ENCODE measurements at regions not wholly inside any gene's neighbourhood (a gene's known extent, or its start where the extent isn't known, plus 50 kb on each side); places are given as distances from the start of the nearest gene placed in this dataset.

DNA sequence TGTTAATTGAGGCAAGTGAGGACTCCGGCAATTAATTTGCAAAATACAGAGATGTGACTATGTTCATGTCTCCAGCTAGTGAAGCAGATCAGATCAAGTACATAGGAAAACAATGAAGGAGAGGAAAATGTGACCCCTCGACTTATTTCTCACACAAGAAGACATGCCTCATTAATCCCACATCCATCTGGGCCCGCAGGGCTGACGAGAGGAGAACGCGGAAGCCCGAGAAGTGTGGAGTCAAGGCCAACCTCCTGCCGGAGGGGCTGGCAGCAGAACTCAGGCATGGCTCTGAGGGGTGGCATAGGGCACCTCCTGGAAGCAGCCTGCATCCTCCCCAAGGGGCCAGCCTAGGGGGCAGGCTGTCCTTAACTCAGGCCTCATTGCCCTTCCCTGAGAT lies 54.4 kb downstream of the ZNF503 start:
- Histone ChIP-seq H3K4me3 (ENCODE audit: insufficient read depth, low read depth, low read length) (no peak overlapping the region), H3K36me3 (replicated peaks; ENCODE audit: control insufficient read depth, insufficient read depth, low read length) (no peaks in the 10 kb centered on the region), H3K27me3 (ENCODE audit: control insufficient read depth, insufficient read depth, low read length) (no peaks in the 10 kb centered on the region)
- no peak for DNase-seq

- Histone ChIP-seq H3K4me3 (ENCODE audit: insufficient read depth, low read depth, low read length) (no peak overlapping the region), H3K36me3 (replicated peaks; ENCODE audit: control insufficient read depth, insufficient read depth, low read length) (no peaks in the 10 kb centered on the region), H3K27me3 (ENCODE audit: control insufficient read depth, insufficient read depth, low read length) (no peaks in the 10 kb centered on the region)
- DNase-seq = no peak
These were observed 55.8 kb downstream of the ZNF503 start for GRCh38 chr10:75345738-75346137.

DNA sequence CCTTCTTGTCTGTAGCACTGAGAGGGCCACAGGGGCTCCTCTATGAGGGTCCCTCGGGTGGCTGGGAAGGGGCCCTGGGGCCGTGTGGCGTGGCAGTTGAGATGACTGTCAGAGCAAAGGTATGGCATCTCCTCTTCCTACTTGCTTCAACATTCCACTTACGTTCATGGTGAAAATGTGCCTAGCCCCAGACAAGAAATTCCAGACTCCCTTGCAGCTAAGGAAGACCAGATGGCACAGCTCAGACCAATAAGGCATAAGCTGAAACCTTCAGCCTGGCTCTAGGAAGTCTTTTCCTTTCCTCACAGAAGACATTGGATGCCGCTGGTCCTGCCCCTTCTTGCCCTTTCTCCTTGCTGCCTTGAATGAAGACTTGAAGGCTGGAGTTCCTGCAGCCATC lies 57.4 kb downstream of the ZNF503 start:
- peak; percentile 8 for DNase-seq
- Histone ChIP-seq H3K27me3 (ENCODE audit: control insufficient read depth, insufficient read depth, low read length) (no peaks in the 10 kb centered on the region), H3K4me3 (ENCODE audit: insufficient read depth, low read depth, low read length) (no peak overlapping the region), H3K36me3 (replicated peaks; ENCODE audit: control insufficient read depth, insufficient read depth, low read length) (no peaks in the 10 kb centered on the region)

GRCh38 chr10:75342397-75342796 lies 59.2 kb downstream of the ZNF503 start:
- DNase-seq = peak; percentile 67

DNA sequence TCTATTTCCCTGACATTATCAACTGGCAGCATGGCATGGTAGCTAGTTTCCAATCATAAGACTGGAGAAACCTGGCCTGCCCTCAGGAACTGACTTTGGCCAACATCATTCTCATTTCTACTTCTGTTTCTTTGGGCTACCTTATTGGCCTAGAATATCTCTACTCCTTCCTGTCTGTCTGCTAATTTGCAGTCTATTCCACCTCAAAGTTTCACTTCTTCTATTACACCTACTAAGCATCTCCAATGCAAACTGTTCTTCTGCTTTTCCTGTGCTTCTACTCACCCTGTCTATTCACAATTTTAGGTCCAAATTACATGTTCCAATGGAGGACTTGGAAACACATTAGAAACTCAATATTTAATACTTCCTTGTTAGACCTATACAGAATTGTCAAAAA lies 65.6 kb downstream of the ZNF503 start:
- Histone ChIP-seq H3K4me3 (ENCODE audit: insufficient read depth, low read depth, low read length) (no peak overlapping the region), H3K36me3 (replicated peaks; ENCODE audit: control insufficient read depth, insufficient read depth, low read length) (no peaks in the 10 kb centered on the region), H3K27me3 (ENCODE audit: control insufficient read depth, insufficient read depth, low read length) (no peaks in the 10 kb centered on the region)
- no peak for DNase-seq

More at GRCh38 chr10:75342397-75342796, 59.2 kb downstream of the ZNF503 start:
- no peak overlapping the region for H3K4me3 ChIP-seq (ENCODE audit: insufficient read depth, low read depth, low read length)
- H3K27me3 ChIP-seq (ENCODE audit: control insufficient read depth, insufficient read depth, low read length) = no peaks in the 10 kb centered on the region
- H3K36me3 ChIP-seq (replicated peaks; ENCODE audit: control insufficient read depth, insufficient read depth, low read length) = no peaks in the 10 kb centered on the region

GRCh38 chr10:75335191-75335590 lies 66.4 kb downstream of the ZNF503 start:
- Histone ChIP-seq H3K27me3 (ENCODE audit: control insufficient read depth, insufficient read depth, low read length) (no peaks in the 10 kb centered on the region), H3K4me3 (ENCODE audit: insufficient read depth, low read depth, low read length) (no peak overlapping the region), H3K36me3 (replicated peaks; ENCODE audit: control insufficient read depth, insufficient read depth, low read length) (no peaks in the 10 kb centered on the region)
- DNase-seq = no peak

DNA sequence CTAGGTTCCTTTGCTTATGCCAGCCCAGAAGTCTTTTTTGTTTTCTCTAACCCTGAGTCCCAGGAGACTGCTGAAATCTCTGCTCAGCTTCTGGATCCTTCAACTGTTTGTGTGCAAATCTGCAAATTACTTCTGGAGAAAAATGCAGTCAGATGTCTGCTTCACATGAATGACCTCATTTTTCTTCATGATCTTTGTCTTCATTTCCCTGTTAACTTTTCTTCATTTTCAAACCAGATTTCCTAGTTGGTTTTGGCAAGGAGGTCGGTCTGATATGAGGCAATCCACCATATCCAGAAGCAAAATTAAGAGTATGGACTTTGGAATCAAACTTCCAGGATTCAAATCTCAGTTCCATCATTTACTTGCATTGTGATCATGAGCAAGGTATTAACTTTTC lies 66.8 kb downstream of the ZNF503 start:
- no peaks in the 10 kb centered on the region for H3K36me3 ChIP-seq (replicated peaks; ENCODE audit: control insufficient read depth, insufficient read depth, low read length)
- H3K27me3 ChIP-seq (ENCODE audit: control insufficient read depth, insufficient read depth, low read length) = no peaks in the 10 kb centered on the region
- H3K4me3 ChIP-seq (ENCODE audit: insufficient read depth, low read depth, low read length) = no peak overlapping the region
- no peak for DNase-seq

DNA sequence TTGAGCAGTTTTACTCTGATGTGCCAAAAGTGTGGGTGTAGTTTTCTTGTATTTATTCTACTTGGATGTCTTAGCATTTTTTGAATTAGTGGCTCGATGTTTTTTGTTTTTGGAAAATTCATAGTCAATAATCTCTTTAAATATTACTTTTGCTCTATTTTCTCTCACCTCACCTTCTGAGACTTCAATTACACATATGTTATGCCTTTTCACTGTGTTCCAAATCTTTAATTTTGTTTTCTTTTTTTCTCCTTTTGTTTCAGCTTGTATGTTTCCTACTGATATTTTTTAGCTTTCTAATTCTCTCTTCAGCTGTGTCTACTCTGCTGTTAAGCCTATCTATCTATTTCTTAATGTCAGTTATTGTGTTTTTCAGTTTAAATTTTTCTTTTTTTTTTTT lies 69.5 kb downstream of the ZNF503 start:
- no peak for DNase-seq
- Histone ChIP-seq H3K4me3 (ENCODE audit: insufficient read depth, low read depth, low read length) (no peak overlapping the region), H3K27me3 (ENCODE audit: control insufficient read depth, insufficient read depth, low read length) (no peaks in the 10 kb centered on the region), H3K36me3 (replicated peaks; ENCODE audit: control insufficient read depth, insufficient read depth, low read length) (no peaks in the 10 kb centered on the region)

DNA sequence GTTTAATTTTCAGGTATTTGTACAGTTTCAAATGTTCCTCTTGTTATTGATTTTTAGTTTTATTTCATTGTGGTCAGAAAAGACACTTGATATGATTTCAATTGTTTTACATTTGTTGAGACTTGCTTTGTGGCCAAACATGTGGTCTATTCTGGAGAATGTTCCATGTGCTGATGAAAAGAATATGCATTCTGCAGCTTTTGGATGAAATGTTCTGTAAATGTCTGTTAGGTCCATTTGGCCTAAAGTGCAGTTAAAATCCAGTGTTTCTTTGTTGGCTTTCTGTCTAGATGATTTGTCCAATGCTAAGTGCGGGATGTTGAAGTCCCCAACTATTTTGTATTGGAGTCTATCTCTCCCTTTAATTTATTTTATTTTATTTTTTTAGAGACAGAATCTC lies 70.5 kb downstream of the ZNF503 start:
- DNase-seq = no peak
- H3K27me3 ChIP-seq (ENCODE audit: control insufficient read depth, insufficient read depth, low read length) = no peaks in the 10 kb centered on the region

GRCh38 chr10:75329190-75329745 lies 72.3 kb downstream of the ZNF503 start:
- H3K27me3 ChIP-seq (ENCODE audit: control insufficient read depth, insufficient read depth, low read length) = no peaks in the 10 kb centered on the region
- H3K4me3 ChIP-seq (ENCODE audit: insufficient read depth, low read depth, low read length) = no peak overlapping the region
- no peak for DNase-seq
- H3K36me3 ChIP-seq (replicated peaks; ENCODE audit: control insufficient read depth, insufficient read depth, low read length) = no peaks in the 10 kb centered on the region

More for the DNA sequence above, 70.5 kb downstream of the ZNF503 start:
- no peak overlapping the region for H3K4me3 ChIP-seq (ENCODE audit: insufficient read depth, low read depth, low read length)
- H3K36me3 ChIP-seq (replicated peaks; ENCODE audit: control insufficient read depth, insufficient read depth, low read length) = no peaks in the 10 kb centered on the region

DNA sequence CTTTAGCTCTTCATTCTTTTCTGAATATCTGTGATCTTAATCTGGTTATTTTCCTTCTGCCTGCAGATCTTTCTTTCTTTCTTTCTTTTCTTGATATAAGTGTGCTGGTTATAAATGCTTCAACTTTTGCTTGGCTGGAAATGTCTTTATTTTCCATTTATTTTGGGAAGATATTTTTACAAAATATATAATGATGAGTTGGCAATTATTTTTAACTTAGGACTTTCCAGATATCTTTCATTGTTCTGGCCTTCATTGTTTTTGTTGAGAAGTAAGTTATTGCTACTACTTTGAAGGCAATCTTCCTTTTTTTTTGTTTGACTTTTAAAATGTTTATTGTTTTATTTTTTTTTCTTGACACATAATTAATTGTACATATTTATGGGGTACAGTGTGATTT lies 75.3 kb downstream of the ZNF503 start:
- Histone ChIP-seq H3K4me3 (ENCODE audit: insufficient read depth, low read depth, low read length) (no peak overlapping the region), H3K36me3 (replicated peaks; ENCODE audit: control insufficient read depth, insufficient read depth, low read length) (no peaks in the 10 kb centered on the region), H3K27me3 (ENCODE audit: control insufficient read depth, insufficient read depth, low read length) (no peaks in the 10 kb centered on the region)
- no peak for DNase-seq

DNA sequence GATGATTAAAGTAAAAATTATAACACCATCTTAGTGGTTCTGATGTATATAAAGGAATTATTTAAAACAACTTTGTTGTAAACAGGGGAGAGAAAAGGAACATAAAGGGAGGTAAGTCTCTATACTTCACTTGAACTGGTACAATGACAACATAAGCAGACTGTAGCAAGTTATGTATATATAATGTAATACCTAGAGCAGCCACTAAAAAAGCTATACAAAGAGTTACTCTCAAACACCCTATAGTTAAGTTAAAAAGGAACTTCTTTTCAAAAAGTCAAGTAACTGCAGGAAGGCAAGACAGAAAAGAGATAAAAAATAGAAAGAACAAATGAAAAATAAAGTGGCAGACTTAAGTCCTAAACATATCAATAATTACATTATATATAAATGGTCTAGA lies 82.3 kb downstream of the ZNF503 start:
- Histone ChIP-seq H3K27me3 (ENCODE audit: control insufficient read depth, insufficient read depth, low read length) (no peaks in the 10 kb centered on the region), H3K36me3 (replicated peaks; ENCODE audit: control insufficient read depth, insufficient read depth, low read length) (no peaks in the 10 kb centered on the region), H3K4me3 (ENCODE audit: insufficient read depth, low read depth, low read length) (no peak overlapping the region)
- no peak for DNase-seq

DNA sequence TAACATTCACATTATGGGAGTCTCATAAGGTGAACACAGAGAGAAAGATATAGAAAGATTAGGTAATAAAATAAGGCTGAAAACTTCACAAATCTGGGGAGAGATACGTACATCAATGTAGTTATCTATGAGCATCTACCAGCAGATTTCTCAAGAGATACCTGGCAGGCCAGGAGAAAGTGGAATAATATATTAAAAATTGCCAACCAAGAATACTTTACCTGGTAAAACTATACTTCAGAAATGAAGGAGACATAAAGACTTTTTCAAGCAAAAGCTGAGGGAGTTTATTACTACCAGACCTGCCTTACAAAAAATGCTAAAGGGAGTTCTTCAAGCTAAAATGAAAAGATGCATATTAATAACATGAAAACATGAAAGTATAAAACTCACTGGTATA lies 78.8 kb upstream of the COMTD1 start:
- no peak for DNase-seq
- no peaks in the 10 kb centered on the region for H3K27me3 ChIP-seq (ENCODE audit: control insufficient read depth, insufficient read depth, low read length)
- H3K4me3 ChIP-seq (ENCODE audit: insufficient read depth, low read depth, low read length) = no peak overlapping the region
- H3K36me3 ChIP-seq (replicated peaks; ENCODE audit: control insufficient read depth, insufficient read depth, low read length) = no peaks in the 10 kb centered on the region

GRCh38 chr10:75312440-75312839 lies 76.7 kb upstream of the COMTD1 start:
- DNase-seq = no peak

DNA sequence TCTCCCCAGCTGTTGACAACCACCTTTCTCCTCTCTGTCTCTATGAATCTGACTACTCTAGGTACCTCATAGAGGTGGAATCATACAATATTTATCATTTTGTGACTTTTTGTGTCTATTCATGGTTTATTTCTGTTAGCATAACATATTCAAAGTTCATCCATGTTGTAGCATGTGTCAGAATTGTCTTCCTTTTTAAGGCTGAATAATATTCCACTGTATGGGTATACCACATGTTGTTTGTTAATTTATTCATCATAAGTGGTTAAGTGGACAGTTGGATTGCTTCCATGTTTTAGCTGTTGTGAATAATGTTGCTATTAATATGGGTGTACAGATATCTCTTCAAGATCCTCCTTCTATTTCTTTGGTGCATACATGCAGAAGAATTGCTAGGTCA lies 69.9 kb upstream of the COMTD1 start:
- Histone ChIP-seq H3K36me3 (replicated peaks; ENCODE audit: control insufficient read depth, insufficient read depth, low read length) (no peaks in the 10 kb centered on the region), H3K27me3 (ENCODE audit: control insufficient read depth, insufficient read depth, low read length) (no peaks in the 10 kb centered on the region), H3K4me3 (ENCODE audit: insufficient read depth, low read depth, low read length) (no peak overlapping the region)
- no peak for DNase-seq

More at GRCh38 chr10:75312440-75312839, 76.7 kb upstream of the COMTD1 start:
- H3K36me3 ChIP-seq (replicated peaks; ENCODE audit: control insufficient read depth, insufficient read depth, low read length) = no peaks in the 10 kb centered on the region
- H3K27me3 ChIP-seq (ENCODE audit: control insufficient read depth, insufficient read depth, low read length) = no peaks in the 10 kb centered on the region
- no peak overlapping the region for H3K4me3 ChIP-seq (ENCODE audit: insufficient read depth, low read depth, low read length)

DNA sequence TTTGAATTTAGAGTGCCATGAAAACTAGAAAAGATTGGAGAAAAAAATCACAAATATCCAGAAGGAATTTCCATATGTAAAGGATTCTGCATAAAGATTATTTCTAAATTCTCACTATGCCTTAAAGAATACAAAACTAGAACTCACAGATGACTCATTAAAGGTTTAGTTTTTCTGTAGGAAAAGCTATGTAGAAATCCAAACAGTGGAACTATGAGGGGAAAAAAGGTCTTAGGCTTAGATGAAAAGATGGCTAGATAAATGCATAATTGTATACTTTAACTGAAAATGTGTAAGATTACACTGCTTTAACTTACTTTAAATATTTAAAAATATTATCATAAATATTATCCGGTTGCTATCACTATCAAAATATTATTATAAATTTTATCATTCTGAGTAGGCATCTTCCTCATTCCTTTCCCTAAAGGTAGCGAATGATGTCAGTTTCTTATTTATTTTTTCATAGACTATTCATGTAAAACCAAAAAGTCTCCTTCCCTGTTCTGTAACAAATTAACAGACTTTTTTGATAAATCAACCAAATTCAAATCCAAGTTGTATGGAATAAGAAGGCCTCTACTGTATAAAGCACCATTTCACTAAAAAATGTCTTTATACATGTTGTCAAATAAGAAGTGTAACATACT lies 69.1 kb upstream of the COMTD1 start:
- no peaks in the 10 kb centered on the region for H3K36me3 ChIP-seq (replicated peaks; ENCODE audit: control insufficient read depth, insufficient read depth, low read length)
- no peak for DNase-seq
- H3K27me3 ChIP-seq (ENCODE audit: control insufficient read depth, insufficient read depth, low read length) = no peaks in the 10 kb centered on the region
- H3K4me3 ChIP-seq (ENCODE audit: insufficient read depth, low read depth, low read length) = no peak overlapping the region
